B cell (primary cell): ENCODE measurements at regions not wholly inside any gene's neighbourhood (a gene's known extent, or its start where the extent isn't known, plus 50 kb on each side); places are given as distances from the start of the nearest gene placed in this dataset.

Experiments used
- EZH2 ChIP-seq: IDR thresholded peaks from 2 replicates; pipeline ENCODE4 v1.6.1; 2012; ENCODE audit warnings: borderline replicate concordance, low read depth, mild to moderate bottlenecking, moderate library complexity, low read length; ENCODE audit not compliant: insufficient read depth, poor library complexity, severe bottlenecking
- TF ChIP-seq, protein P1 (sequence below): fragments of 200-600 bp; IDR thresholded peaks from one replicate; pipeline ENCODE4 v1.8.0; 2022; ENCODE audit warnings: antibody characterized with exemption, mild to moderate bottlenecking

DNA sequence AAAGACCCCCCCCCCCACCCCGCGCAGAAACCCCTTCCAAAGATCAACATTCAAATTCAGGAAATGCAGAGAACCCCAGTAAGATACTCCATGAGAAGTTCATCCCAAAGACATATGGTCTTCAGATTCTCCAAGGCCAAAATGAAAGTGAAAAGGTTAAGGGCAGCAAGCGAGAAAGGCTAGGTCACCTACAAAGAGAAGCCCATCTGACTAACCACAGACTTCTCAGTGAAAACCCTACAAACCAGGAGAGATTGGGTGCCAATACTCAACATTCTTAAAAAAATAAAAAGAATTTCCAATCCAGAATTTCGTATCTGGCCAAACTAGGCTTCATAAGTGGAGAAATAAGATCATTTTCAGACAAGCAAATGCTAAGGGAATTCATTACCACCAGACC, 175.2 kb downstream of the RND3 start:
- TF ChIP-seq, protein P1, sequence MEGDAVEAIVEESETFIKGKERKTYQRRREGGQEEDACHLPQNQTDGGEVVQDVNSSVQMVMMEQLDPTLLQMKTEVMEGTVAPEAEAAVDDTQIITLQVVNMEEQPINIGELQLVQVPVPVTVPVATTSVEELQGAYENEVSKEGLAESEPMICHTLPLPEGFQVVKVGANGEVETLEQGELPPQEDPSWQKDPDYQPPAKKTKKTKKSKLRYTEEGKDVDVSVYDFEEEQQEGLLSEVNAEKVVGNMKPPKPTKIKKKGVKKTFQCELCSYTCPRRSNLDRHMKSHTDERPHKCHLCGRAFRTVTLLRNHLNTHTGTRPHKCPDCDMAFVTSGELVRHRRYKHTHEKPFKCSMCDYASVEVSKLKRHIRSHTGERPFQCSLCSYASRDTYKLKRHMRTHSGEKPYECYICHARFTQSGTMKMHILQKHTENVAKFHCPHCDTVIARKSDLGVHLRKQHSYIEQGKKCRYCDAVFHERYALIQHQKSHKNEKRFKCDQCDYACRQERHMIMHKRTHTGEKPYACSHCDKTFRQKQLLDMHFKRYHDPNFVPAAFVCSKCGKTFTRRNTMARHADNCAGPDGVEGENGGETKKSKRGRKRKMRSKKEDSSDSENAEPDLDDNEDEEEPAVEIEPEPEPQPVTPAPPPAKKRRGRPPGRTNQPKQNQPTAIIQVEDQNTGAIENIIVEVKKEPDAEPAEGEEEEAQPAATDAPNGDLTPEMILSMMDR, result no peak
- TF ChIP-seq EZH2, result no peak
